ENCODE measurements at regions not wholly inside any gene's neighbourhood (a gene's known extent, or its start where the extent isn't known, plus 50 kb on each side); places are given as distances from the start of the nearest gene placed in this dataset.

DNA sequence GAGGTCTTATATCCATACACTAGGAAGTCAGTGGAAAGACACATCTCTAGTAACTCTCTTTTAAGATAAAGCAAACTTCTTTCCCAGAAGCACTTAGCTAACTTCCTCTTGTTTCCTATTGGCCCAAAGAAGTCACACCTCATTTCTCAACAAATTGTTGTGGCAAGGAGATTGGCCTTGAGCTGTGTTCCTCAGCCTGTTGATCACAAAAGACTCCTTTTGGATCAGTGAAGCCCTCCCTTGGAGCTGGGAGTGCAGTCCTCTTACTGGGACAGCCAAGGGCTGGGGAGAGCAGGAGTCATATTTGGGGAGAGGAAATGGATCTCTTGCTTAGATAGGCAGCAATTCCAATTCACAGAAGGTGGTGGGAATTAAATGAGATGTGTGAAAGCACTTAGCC, 51.2 kb upstream of the DAPL1 start:
- Histone ChIP-seq H3F3A (ENCODE audit: insufficient read depth) (no peaks in the 10 kb centered on the region), H3K27me3 (ENCODE audit: low read length) (no peaks in the 10 kb centered on the region), H3K36me3 (ENCODE audit: low read length) (no peaks in the 10 kb centered on the region), H4K20me1 (ENCODE audit: low read depth, low read length) (no peaks in the 10 kb centered on the region), H3K9me3 (ENCODE audit: insufficient read depth, low read length) (no peaks in the 10 kb centered on the region), H3K9ac (ENCODE audit: low read length) (no peak overlapping the region), H3K4me3 (ENCODE audit: insufficient read depth, low read length, poor library complexity, severe bottlenecking) (no peak overlapping the region), H3K9me2 (replicated peaks; ENCODE audit: insufficient read depth, low read length) (no peaks in the 10 kb centered on the region), H3K4me2 (ENCODE audit: low read depth, low read length, poor library complexity, severe bottlenecking) (no peak overlapping the region), H3K27ac (ENCODE audit: low read depth, low read length) (no peak overlapping the region), H3K79me2 (ENCODE audit: insufficient read depth, low read length) (no peaks in the 10 kb centered on the region), H2AFZ (ENCODE audit: low read depth, low read length, severe bottlenecking) (peak overlapping the region; percentile 20)
- TF ChIP-seq, protein P1, sequence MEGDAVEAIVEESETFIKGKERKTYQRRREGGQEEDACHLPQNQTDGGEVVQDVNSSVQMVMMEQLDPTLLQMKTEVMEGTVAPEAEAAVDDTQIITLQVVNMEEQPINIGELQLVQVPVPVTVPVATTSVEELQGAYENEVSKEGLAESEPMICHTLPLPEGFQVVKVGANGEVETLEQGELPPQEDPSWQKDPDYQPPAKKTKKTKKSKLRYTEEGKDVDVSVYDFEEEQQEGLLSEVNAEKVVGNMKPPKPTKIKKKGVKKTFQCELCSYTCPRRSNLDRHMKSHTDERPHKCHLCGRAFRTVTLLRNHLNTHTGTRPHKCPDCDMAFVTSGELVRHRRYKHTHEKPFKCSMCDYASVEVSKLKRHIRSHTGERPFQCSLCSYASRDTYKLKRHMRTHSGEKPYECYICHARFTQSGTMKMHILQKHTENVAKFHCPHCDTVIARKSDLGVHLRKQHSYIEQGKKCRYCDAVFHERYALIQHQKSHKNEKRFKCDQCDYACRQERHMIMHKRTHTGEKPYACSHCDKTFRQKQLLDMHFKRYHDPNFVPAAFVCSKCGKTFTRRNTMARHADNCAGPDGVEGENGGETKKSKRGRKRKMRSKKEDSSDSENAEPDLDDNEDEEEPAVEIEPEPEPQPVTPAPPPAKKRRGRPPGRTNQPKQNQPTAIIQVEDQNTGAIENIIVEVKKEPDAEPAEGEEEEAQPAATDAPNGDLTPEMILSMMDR (IDR thresholded peaks at IDR 0.05; ENCODE audit: insufficient read depth, low read length, poor library complexity, severe bottlenecking), result no peak
- TF ChIP-seq EZH2phosphoT487 (conservative IDR thresholded peaks at IDR 0.05; ENCODE audit: low read length), result no peak

- Histone ChIP-seq H3K4me2 (ENCODE audit: low read depth, low read length, poor library complexity, severe bottlenecking) (no peak overlapping the region), H3K27ac (ENCODE audit: low read depth, low read length) (no peak overlapping the region), H3K9me2 (replicated peaks; ENCODE audit: insufficient read depth, low read length) (no peaks in the 10 kb centered on the region), H3K79me2 (ENCODE audit: insufficient read depth, low read length) (no peaks in the 10 kb centered on the region), H4K20me1 (ENCODE audit: low read depth, low read length) (no peaks in the 10 kb centered on the region), H3K27me3 (ENCODE audit: low read length) (no peaks in the 10 kb centered on the region), H3K36me3 (ENCODE audit: low read length) (no peaks in the 10 kb centered on the region), H3F3A (ENCODE audit: insufficient read depth) (no peaks in the 10 kb centered on the region), H3K9me3 (ENCODE audit: insufficient read depth, low read length) (no peaks in the 10 kb centered on the region), H3K4me3 (ENCODE audit: insufficient read depth, low read length, poor library complexity, severe bottlenecking) (no peak overlapping the region), H3K9ac (ENCODE audit: low read length) (no peak overlapping the region), H2AFZ (ENCODE audit: low read depth, low read length, severe bottlenecking) (no peak overlapping the region)
- no peak for TF ChIP-seq EZH2phosphoT487 (conservative IDR thresholded peaks at IDR 0.05; ENCODE audit: low read length)
- TF ChIP-seq, protein P1 (IDR thresholded peaks at IDR 0.05; ENCODE audit: insufficient read depth, low read length, poor library complexity, severe bottlenecking), result no peak
Measured at GRCh38 chr2:158745067-158745865, 49.9 kb upstream of the DAPL1 start.

Measured in SU-DHL-6 (cell line).